K562 (cell line): ENCODE measurements at regions not wholly inside any gene's neighbourhood (a gene's known extent, or its start where the extent isn't known, plus 50 kb on each side); places are given as distances from the start of the nearest gene placed in this dataset.
A peak's percentile ranks its signal among the peaks of the same experiment; 100 is the strongest.

Experiments used
- CREM ChIP-seq: IDR thresholded peaks from 2 replicates; pipeline ENCODE4 v1.6.1; 2014; ENCODE audit warnings: antibody characterized with exemption, low read depth
- FOSL1 ChIP-seq: fragments of 200-800 bp; sonication (Bioruptor generic); conservative IDR thresholded peaks from 2 replicates; pipeline ENCODE4 v1.6.1; 2016; ENCODE audit warnings: missing genetic modification characterization, missing compliant biosample characterization
- NCOR1 ChIP-seq: fragments of 450-650 bp; IDR thresholded peaks from 2 replicates; pipeline ENCODE4 v1.6.1; 2016; ENCODE audit warnings: mild to moderate bottlenecking, moderate library complexity
- NKRF ChIP-seq: fragments of 450-650 bp; IDR thresholded peaks from 2 replicates; pipeline ENCODE4 v1.6.1; 2016; ENCODE audit warnings: borderline replicate concordance
- PRDM10 ChIP-seq: fragments of 450-650 bp; IDR thresholded peaks from 2 replicates; pipeline ENCODE4 v1.6.1; 2018; ENCODE audit not compliant: partially characterized antibody
- SOX6 ChIP-seq: fragments of 450-650 bp; IDR thresholded peaks from 2 replicates; pipeline ENCODE4 v1.6.1; 2014; ENCODE audit warnings: mild to moderate bottlenecking
- TAL1 ChIP-seq: fragments of 450-650 bp; IDR thresholded peaks from 2 replicates; pipeline ENCODE4 v1.6.1; 2016; ENCODE audit warnings: mild to moderate bottlenecking
- TCF3 ChIP-seq: sonication (generic); formaldehyde crosslinking; IDR thresholded peaks from 2 replicates; pipeline ENCODE4 v1.4.0; 2020; ENCODE audit warnings: mild to moderate bottlenecking, missing genetic modification reagents
- U2AF2 ChIP-seq: fragments of 200-400 bp; formaldehyde crosslinking; optimal IDR thresholded peaks from 2 replicates; pipeline ENCODE3; 2017; ENCODE audit warnings: low read depth, mild to moderate bottlenecking, low read length
- XRCC3 ChIP-seq: fragments of 450-650 bp; IDR thresholded peaks from 2 replicates; pipeline ENCODE4 v1.6.1; 2017; ENCODE audit warnings: mild to moderate bottlenecking, moderate library complexity
- XRCC5 ChIP-seq: fragments of 200-400 bp; formaldehyde crosslinking; IDR thresholded peaks from 2 replicates; pipeline ENCODE4 v1.6.1; 2017; ENCODE audit warnings: low read depth, mild to moderate bottlenecking, low read length
- ZBTB8A ChIP-seq: fragments of 450-650 bp; IDR thresholded peaks from 2 replicates; pipeline ENCODE4 v1.6.1; 2018; ENCODE audit warnings: mild to moderate bottlenecking, moderate library complexity; ENCODE audit not compliant: partially characterized antibody
- ZNF175 ChIP-seq: fragments of 200-800 bp; sonication (Bioruptor generic); IDR thresholded peaks from 2 replicates; pipeline ENCODE4 v1.6.1; 2016; ENCODE audit warnings: low read depth, mild to moderate bottlenecking, missing genetic modification characterization, missing compliant biosample characterization
- ZNF197 ChIP-seq: fragments of 200-800 bp; sonication (Bioruptor generic); IDR thresholded peaks from 2 replicates; pipeline ENCODE4 v1.6.1; 2016; ENCODE audit warnings: low read depth, missing genetic modification characterization, missing compliant biosample characterization
- ZNF561 ChIP-seq: fragments of 450-650 bp; formaldehyde crosslinking; conservative IDR thresholded peaks from 2 replicates; pipeline ENCODE4 v1.4.0; 2020; ENCODE audit warnings: mild to moderate bottlenecking, moderate library complexity
- ZNF655 ChIP-seq: fragments of 250-450 bp; sonication (Bioruptor Pico); IDR thresholded peaks from 2 replicates; pipeline ENCODE4 v1.5.0; 2021
- ZNF830 ChIP-seq: fragments of 250-450 bp; sonication (Bioruptor Pico); IDR thresholded peaks from 2 replicates; pipeline ENCODE4 v1.5.0; 2021; ENCODE audit warnings: mild to moderate bottlenecking

DNA sequence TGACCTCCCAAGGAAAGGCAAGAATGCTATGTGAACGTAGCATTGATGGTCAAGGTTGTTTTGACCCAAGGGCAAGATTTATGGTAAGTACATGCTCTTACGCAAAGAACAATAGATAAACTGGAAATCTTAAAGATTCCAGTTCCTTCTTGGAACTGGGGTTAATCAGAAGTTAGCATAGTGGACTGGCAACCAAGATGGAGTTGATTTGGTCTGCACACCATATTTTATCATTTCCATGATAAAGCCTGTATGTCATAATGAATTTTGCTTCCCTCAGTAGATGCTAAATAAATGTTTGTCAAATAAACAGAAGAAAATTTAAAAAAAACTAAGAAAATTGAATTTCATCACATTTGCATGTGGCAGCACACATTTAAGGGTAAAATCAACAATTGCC lies 242.4 kb upstream of the MEF2C start (continued):
- TF ChIP-seq PRDM10 (no peak), ZNF830 (CRISPR knock-in tag) (no peak), XRCC3 (no peak), SOX6 (0 out of 2 replicates have a peak, but pooled peaks have one; percentile 24), FOSL1 (no peak), NKRF (no peak), U2AF2 (no peak), ZNF561 (CRISPR knock-in tag) (no peak), ZBTB8A (no peak), XRCC5 (no peak), CREM (no peak), ZNF655 (CRISPR knock-in tag) (no peak), NCOR1 (no peak), ZNF197 (CRISPR knock-in tag) (no peak), ZNF175 (peak; percentile 65; the same call in 1 of the 2 replicates), TAL1 (no peak), TCF3 (CRISPR knock-in tag) (0 out of 2 replicates have a peak, but pooled peaks have one; percentile 14)
